NB4 (cell line): ENCODE measurements at regions not wholly inside any gene's neighbourhood (a gene's known extent, or its start where the extent isn't known, plus 50 kb on each side); places are given as distances from the start of the nearest gene placed in this dataset.

Source experiments
- DNase-seq: peaks from one replicate; pipeline ENCODE4 v3.0.0; 2010; ENCODE audit warnings: low read depth
- H3K4me3 ChIP-seq: one replicate; pipeline ENCODE4 v1.5.1; 2011; ENCODE audit warnings: mild to moderate bottlenecking, low read depth, low read length, moderate library complexity
- CTCF ChIP-seq: IDR thresholded peaks from one replicate; pipeline ENCODE4 v1.5.1; 2012; ENCODE audit warnings: low read depth, low read length
- MAX ChIP-seq: IDR thresholded peaks from 2 replicates; pipeline ENCODE4 v1.6.1; 2011; ENCODE audit warnings: low read depth, low read length
- MYC ChIP-seq: IDR thresholded peaks from 2 replicates; pipeline ENCODE4 v1.6.1; 2011; ENCODE audit warnings: low read depth, low read length
- POLR2A ChIP-seq: IDR thresholded peaks from 2 replicates; pipeline ENCODE4 v1.6.1; 2011; ENCODE audit warnings: mild to moderate bottlenecking; ENCODE audit not compliant: insufficient read length; ENCODE audit errors: extremely low read depth

DNA sequence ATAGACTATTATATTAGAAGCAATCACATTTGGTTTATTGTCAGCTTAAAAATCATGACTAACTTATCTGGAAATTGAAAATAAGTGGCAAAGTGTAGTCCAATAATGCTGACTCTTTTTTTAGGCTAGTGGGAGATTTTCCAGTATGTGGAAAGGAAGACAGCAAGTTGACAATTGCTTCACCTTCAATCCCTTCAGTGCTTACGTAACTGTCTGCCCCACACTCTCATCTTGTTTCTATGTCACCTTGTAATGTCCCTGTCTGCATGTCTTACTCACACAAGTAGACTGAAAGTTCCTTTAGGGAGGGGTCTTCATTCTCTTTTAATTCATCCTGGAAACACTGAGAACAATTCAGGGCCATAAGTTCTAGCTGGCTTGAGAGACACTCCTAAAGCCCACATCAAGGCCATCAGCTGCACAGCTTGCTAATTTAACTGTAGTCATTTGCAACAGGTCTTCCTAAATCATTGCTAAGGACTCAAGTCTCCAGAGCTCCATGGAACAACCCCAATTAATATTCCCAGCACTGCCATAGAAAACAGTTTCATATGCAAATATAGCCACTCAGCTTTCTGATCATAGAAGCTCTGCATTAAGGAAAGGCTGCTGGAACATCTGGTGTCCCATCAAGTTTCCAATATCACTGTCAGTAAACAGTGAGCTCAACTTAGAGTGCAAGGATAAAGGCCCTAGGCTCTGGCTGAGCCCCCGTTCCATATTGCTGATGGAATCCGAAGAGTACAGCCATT is 230.5 kb downstream of the ETAA1 start:
- no peak for DNase-seq
- no peak for TF ChIP-seq MAX
- TF ChIP-seq MYC: no peak
- no peak for TF ChIP-seq CTCF
- no peak for TF ChIP-seq POLR2A
- H3K4me3 ChIP-seq: no peak overlapping the region

DNA sequence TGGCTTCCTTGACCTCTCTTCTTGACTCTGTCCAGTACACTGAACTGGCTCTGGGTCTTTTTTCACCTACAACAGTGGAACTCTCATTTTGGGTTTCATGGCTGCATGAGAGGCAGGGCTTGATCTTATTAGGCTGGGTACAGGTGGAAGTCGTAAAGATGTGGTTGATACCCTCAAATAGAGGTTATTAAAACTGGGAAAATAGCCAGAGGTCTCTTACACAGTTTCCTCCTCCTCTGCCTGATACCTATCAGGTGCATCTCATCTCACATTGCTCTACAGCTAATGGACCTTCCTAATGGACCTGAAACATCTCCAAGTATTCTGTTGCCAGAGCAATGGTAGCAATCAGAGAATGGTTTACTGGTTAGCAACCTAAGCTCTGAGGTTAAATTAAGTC is 231.8 kb downstream of the ETAA1 start:
- no peak overlapping the region for H3K4me3 ChIP-seq
- TF ChIP-seq MYC (no peak), POLR2A (no peak), CTCF (no peak), MAX (no peak)
- no peak for DNase-seq

DNA sequence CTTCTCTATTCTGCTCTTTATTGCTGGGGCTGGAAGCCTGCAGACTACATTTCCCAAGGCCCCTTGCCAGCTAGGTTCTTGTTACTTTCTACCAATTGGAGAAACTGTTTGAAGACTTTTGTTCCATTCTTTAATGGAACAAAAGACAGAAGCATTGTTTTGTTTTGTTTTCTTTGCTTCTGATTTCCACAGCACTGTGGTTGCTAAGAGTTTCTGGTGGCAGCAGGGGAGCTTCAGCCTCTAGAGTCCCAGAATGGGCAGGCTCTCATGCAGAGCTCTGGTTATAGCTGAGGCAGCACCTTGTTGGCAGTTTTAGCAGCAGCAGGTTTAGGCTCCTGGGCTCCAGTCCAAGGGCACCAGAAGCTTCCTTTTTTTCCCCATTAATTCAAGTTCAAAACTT is 234.3 kb downstream of the ETAA1 start:
- DNase-seq: no peak
- no peak overlapping the region for H3K4me3 ChIP-seq
- TF ChIP-seq MAX (no peak), POLR2A (no peak), MYC (no peak), CTCF (no peak)

GRCh38 chr2:67633212-67633856 is 236.2 kb downstream of the ETAA1 start:
- no peak for DNase-seq
- TF ChIP-seq POLR2A (no peak), MYC (no peak), MAX (no peak), CTCF (no peak)

DNA sequence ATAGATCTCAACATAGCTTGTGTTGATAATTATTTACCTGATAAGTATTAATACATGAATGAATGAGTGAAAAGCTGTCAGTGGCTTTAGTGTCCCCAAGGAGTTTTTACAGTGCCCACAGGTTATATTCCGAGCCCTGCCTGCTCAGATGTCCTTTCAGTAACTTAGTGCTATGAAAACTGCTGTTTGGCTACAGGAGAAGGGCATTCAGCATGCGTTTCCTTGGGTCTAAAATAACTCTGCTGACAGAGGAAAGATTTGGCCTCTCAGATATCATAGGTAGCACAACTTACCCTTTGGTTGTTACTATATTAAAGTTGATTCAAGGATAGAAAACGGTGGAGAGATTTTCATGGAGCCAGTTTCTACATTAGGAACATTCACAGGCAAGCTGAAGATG is 241.0 kb downstream of the ETAA1 start:
- TF ChIP-seq MYC (no peak), CTCF (no peak), POLR2A (no peak), MAX (no peak)
- DNase-seq: no peak
- H3K4me3 ChIP-seq: no peak overlapping the region

More at GRCh38 chr2:67633212-67633856, 236.2 kb downstream of the ETAA1 start:
- no peak overlapping the region for H3K4me3 ChIP-seq
